ENCODE measurements at regions not wholly inside any gene's neighbourhood (a gene's known extent, or its start where the extent isn't known, plus 50 kb on each side); places are given as distances from the start of the nearest gene placed in this dataset.

DNA sequence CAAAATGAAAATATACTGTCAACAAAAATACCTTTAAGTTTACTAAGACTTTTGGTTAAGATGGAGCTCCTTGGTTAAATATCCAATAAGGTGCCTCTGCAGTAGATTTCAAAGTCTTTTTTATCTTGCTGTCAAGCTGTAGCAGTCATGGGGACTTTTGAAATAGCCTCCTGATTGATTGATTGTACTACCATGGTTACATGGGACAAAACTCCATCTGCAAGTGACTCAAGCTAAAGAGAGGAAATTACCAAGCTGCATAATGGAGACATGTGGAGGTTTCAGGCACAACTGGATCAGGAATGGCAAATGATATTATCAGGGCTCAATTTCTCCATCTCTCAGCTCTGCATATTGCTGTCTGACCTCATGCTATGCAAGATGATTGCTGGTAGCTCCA, 73.4 kb upstream of the ST8SIA3 start:
- TF ChIP-seq, protein P1, sequence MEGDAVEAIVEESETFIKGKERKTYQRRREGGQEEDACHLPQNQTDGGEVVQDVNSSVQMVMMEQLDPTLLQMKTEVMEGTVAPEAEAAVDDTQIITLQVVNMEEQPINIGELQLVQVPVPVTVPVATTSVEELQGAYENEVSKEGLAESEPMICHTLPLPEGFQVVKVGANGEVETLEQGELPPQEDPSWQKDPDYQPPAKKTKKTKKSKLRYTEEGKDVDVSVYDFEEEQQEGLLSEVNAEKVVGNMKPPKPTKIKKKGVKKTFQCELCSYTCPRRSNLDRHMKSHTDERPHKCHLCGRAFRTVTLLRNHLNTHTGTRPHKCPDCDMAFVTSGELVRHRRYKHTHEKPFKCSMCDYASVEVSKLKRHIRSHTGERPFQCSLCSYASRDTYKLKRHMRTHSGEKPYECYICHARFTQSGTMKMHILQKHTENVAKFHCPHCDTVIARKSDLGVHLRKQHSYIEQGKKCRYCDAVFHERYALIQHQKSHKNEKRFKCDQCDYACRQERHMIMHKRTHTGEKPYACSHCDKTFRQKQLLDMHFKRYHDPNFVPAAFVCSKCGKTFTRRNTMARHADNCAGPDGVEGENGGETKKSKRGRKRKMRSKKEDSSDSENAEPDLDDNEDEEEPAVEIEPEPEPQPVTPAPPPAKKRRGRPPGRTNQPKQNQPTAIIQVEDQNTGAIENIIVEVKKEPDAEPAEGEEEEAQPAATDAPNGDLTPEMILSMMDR (IDR thresholded peaks at IDR 0.05): no peak
- ATAC-seq (ENCODE audit: low FRiP score): no peak
- DNase-seq (ENCODE audit: low spot score): no peak

DNA sequence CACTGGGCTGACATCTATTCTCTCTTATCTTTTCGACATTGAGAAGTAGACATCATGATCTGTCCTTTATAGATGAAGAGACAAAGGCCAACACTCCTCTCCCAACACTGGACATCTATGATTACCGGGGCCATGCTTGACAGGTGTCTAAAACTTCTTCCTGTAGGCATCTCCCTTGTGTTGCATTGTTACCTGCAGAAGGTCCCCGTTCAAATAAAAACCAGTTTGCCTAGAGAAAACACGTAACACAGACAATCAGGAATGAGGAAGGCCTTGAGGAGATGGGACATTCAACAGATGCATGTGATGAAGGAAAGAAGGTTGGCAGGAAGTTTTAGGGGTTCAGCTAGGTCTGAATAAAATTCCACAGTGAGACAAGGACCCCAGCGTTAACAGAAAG, 70.8 kb upstream of the ST8SIA3 start:
- TF ChIP-seq, protein P1 (IDR thresholded peaks at IDR 0.05): no peak
- DNase-seq (ENCODE audit: low spot score) (no peak), ATAC-seq (ENCODE audit: low FRiP score) (no peak)

DNA sequence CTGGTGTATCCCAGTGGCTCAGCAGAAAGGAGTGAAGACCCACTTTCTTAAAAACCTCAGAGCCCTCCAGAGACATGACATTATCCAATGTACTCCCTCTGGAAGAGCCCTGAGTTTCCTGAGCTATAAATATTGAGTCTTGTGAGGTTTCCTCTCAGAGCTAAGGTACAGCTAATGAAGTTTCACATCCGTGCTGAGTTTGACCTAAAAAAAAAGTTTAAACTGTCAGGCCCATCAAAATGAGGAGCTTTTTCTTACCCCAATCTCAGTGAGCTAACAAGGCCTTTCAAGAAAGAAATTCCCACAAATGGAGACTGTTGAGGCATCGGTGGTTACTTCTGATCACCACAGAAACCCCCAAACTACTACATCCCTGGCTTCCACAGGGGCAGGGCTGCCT, 65.4 kb upstream of the ST8SIA3 start:
- DNase-seq (ENCODE audit: low spot score) (no peak), ATAC-seq (ENCODE audit: low FRiP score) (no peak)
- TF ChIP-seq, protein P1 (IDR thresholded peaks at IDR 0.05): no peak

DNA sequence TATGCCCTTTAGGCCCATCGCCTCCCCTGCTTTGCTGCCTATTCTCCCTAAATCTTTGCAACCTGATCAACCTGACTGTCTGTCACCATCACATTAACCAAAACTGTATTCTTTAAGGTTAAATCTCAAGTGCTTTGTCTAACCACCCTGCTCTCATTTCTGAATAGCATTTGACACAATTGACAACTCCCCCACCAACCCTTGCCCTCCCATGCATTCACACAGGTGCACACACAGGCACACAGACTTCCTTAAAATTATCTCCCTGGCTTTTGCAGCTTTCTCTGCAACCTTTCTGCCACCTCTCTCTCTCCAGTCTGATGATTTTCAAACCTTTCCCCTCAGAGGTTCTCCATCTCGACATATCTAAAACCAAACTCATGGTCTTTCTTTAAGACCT, 64.6 kb upstream of the ST8SIA3 start:
- ATAC-seq (ENCODE audit: low FRiP score) (no peak), DNase-seq (ENCODE audit: low spot score) (no peak)
- TF ChIP-seq, protein P1 (IDR thresholded peaks at IDR 0.05): no peak

DNA sequence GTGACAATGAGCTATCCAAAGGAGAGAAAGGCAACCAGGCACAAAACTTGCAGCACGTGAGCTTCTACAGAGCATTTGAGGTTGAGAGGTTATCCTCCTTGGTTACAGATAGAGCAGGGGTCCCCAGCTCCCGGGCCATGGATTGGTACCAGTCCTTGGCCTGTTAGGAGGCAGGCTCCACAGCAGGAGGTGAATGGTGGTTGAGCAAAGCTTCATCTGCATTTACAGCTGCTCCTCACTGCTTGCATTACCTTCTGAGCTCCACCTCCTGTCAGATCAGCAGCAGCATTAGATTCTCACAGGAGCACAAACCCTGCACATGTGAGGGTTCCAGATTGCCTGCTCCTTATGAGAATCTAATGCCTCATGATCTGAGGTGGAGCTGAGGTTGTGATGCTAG, 57.8 kb upstream of the ST8SIA3 start:
- TF ChIP-seq, protein P1 (IDR thresholded peaks at IDR 0.05): no peak
- no peak for DNase-seq (ENCODE audit: low spot score)
- no peak for ATAC-seq (ENCODE audit: low FRiP score)

DNA sequence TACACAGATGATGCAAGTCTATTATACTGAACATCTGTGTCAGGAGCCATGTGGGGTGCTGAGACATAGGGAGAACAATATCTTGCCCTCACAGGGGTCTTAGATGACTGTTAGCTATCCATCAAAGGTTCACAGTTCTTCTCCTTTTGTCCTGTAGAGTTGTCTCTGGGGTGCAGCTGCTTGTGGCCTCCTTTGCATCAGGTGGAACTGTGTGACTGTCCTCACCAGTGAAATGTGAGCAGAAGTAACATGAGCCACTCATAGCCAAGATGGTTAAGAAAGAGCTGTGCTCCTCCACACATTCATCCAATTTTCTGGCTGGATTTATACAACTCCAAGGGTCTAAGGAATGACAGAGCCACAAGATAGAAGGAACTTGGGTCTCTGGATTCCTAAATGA, 56.0 kb upstream of the ST8SIA3 start:
- no peak for ATAC-seq (ENCODE audit: low FRiP score)
- TF ChIP-seq, protein P1 (IDR thresholded peaks at IDR 0.05): no peak
- DNase-seq (ENCODE audit: low spot score): no peak

DNA sequence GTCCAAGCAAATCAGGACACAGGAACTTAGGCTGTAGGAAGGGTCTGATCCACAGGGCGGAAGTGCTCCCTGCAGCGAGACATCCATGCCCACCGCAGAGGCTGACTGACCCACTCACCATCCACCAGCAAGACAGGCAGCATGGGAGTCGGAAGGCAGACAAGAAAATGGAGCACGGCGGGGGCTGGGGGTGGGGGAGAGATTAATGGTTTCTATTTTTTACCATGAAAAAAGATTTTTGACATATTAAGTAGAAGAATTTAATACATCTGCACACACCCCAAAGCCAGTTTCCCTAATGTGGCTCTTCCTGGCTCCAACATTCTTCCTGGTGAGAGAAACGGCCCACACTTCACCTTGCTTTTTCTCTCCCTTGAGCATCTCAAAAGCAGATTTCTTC, 55.1 kb upstream of the ST8SIA3 start:
- DNase-seq (ENCODE audit: low spot score): no peak
- TF ChIP-seq, protein P1 (IDR thresholded peaks at IDR 0.05): no peak
- ATAC-seq (ENCODE audit: low FRiP score): no peak
